ENCODE measurements at regions not wholly inside any gene's neighbourhood (a gene's known extent, or its start where the extent isn't known, plus 50 kb on each side); places are given as distances from the start of the nearest gene placed in this dataset.

- TF ChIP-seq CTCF (IDR thresholded peaks at IDR 0.05) (no peak), POLR2A (IDR thresholded peaks at IDR 0.05) (no peak)
Observed at GRCh38 chr3:23103764-23104163, 99.4 kb upstream of the UBE2E2 start.

All from gastroesophageal sphincter (tissue), 3 donors.